Loucy (cell line): ENCODE measurements at regions not wholly inside any gene's neighbourhood (a gene's known extent, or its start where the extent isn't known, plus 50 kb on each side); places are given as distances from the start of the nearest gene placed in this dataset.

Experiments
- H2AFZ ChIP-seq: fragments of 200-600 bp; sonication (generic); 2 replicates; pipeline ENCODE4 v1.6.0; 2016; ENCODE audit warnings: antibody characterized with exemption, mild to moderate bottlenecking, low read length, moderate library complexity
- H3F3A ChIP-seq: fragments of 200-600 bp; 2 replicates; pipeline ENCODE4 v1.6.0; 2016; ENCODE audit warnings: antibody characterized with exemption, low read depth, mild to moderate bottlenecking
- H3K27me3 ChIP-seq: fragments of 200-600 bp; sonication (generic); 2 replicates; pipeline ENCODE4 v1.6.1; 2014; ENCODE audit warnings: low read length, mild to moderate bottlenecking; ENCODE audit not compliant: insufficient read depth, poor library complexity, severe bottlenecking
- H3K36me3 ChIP-seq: fragments of 200-600 bp; sonication (generic); 2 replicates; pipeline ENCODE4 v1.6.1; 2016; ENCODE audit warnings: low read length; ENCODE audit not compliant: insufficient read depth
- H3K4me1 ChIP-seq: fragments of 200-600 bp; sonication (generic); 2 replicates; pipeline ENCODE4 v1.5.1; 2014; ENCODE audit warnings: low read length, mild to moderate bottlenecking; ENCODE audit not compliant: insufficient read depth, poor library complexity, severe bottlenecking
- H3K4me2 ChIP-seq: fragments of 200-600 bp; sonication (generic); 2 replicates; pipeline ENCODE4 v1.6.0; 2014; ENCODE audit warnings: antibody characterized with exemption, low read length, low read depth, mild to moderate bottlenecking; ENCODE audit not compliant: poor library complexity, severe bottlenecking
- H3K4me3 ChIP-seq: fragments of 200-600 bp; sonication (generic); 2 replicates; pipeline ENCODE4 v1.5.1; 2014; ENCODE audit warnings: low read length, mild to moderate bottlenecking, mixed read lengths; ENCODE audit not compliant: poor library complexity, severe bottlenecking
- H3K79me2 ChIP-seq: fragments of 200-600 bp; sonication (generic); 2 replicates; pipeline ENCODE4 v1.6.1; 2014; ENCODE audit warnings: low read length; ENCODE audit not compliant: insufficient read depth
- H3K9ac ChIP-seq: fragments of 200-600 bp; sonication (generic); 2 replicates; pipeline ENCODE4 v1.6.0; 2014; ENCODE audit warnings: mild to moderate bottlenecking, low read depth, low read length, moderate library complexity; ENCODE audit not compliant: poor library complexity, severe bottlenecking
- H3K9me2 ChIP-seq: fragments of 200-600 bp; sonication (generic); replicated peaks from 2 replicates; pipeline ENCODE4 v1.6.1; 2016; ENCODE audit warnings: low read depth, low read length, mixed read lengths
- H3K9me3 ChIP-seq: fragments of 200-600 bp; sonication (generic); 2 replicates; pipeline ENCODE4 v1.6.1; 2014; ENCODE audit warnings: mild to moderate bottlenecking, antibody characterized with exemption, low read length, low read depth; ENCODE audit not compliant: insufficient read depth
- H4K20me1 ChIP-seq: fragments of 200-600 bp; sonication (generic); 2 replicates; pipeline ENCODE4 v1.6.0; 2014; ENCODE audit warnings: antibody characterized with exemption, low read length, mild to moderate bottlenecking; ENCODE audit not compliant: insufficient read depth, poor library complexity, severe bottlenecking
- CTCF ChIP-seq: fragments of 200-600 bp; sonication (generic); conservative IDR thresholded peaks from 2 replicates; pipeline ENCODE4 v1.5.1; 2014; ENCODE audit warnings: mild to moderate bottlenecking, antibody characterized with exemption, low read length
- EZH2phosphoT487 ChIP-seq: fragments of 200-600 bp; IDR thresholded peaks from 2 replicates; pipeline ENCODE4 v1.6.1; 2018; ENCODE audit warnings: antibody characterized with exemption, mild to moderate bottlenecking, moderate library complexity, borderline replicate concordance

- H2AFZ ChIP-seq = no peak overlapping the region
- TF ChIP-seq EZH2phosphoT487 (no peak), CTCF (no peak)
- no peaks in the 10 kb centered on the region for H3K27me3 ChIP-seq
- no peaks in the 10 kb centered on the region for H3K4me1 ChIP-seq
- H3K9me2 ChIP-seq = no peaks in the 10 kb centered on the region
- no peak overlapping the region for H3K4me2 ChIP-seq
- no peaks in the 10 kb centered on the region for H3K36me3 ChIP-seq
- H3K9me3 ChIP-seq = no peaks in the 10 kb centered on the region
- H3K4me3 ChIP-seq = no peak overlapping the region
- H3K79me2 ChIP-seq = no peaks in the 10 kb centered on the region
- no peaks in the 10 kb centered on the region for H3F3A ChIP-seq
- no peak overlapping the region for H3K9ac ChIP-seq
- H4K20me1 ChIP-seq = no peaks in the 10 kb centered on the region
Observed at GRCh38 chr5:173464813-173465212, 136.6 kb upstream of the STC2 start.

- Histone ChIP-seq H2AFZ (no peak overlapping the region), H3K4me3 (no peak overlapping the region), H3K36me3 (no peaks in the 10 kb centered on the region), H3K79me2 (no peaks in the 10 kb centered on the region), H3F3A (no peaks in the 10 kb centered on the region), H3K27me3 (no peaks in the 10 kb centered on the region), H4K20me1 (no peaks in the 10 kb centered on the region), H3K4me2 (no peak overlapping the region), H3K9ac (no peak overlapping the region), H3K4me1 (no peaks in the 10 kb centered on the region), H3K9me3 (no peaks in the 10 kb centered on the region), H3K9me2 (no peaks in the 10 kb centered on the region)
- TF ChIP-seq CTCF (no peak), EZH2phosphoT487 (no peak)
Observed at GRCh38 chr5:173463207-173463606, 135.0 kb upstream of the STC2 start.

GRCh38 chr5:173458828-173459609, 130.8 kb upstream of the STC2 start:
- no peaks in the 10 kb centered on the region for H4K20me1 ChIP-seq
- no peak overlapping the region for H2AFZ ChIP-seq
- TF ChIP-seq EZH2phosphoT487 (no peak), CTCF (no peak)
- H3K4me2 ChIP-seq = no peak overlapping the region
- no peak overlapping the region for H3K9ac ChIP-seq
- no peak overlapping the region for H3K4me3 ChIP-seq
- no peaks in the 10 kb centered on the region; the same call in 1 of the 2 replicates for H3F3A ChIP-seq
- no peaks in the 10 kb centered on the region for H3K9me3 ChIP-seq
- H3K9me2 ChIP-seq = no peaks in the 10 kb centered on the region
- no peaks in the 10 kb centered on the region for H3K27me3 ChIP-seq
- H3K79me2 ChIP-seq = no peaks in the 10 kb centered on the region
- peaks cover 15% of the 10 kb centered on the region for H3K4me1 ChIP-seq
- no peaks in the 10 kb centered on the region for H3K36me3 ChIP-seq
